IMR-90 (cell line): ENCODE measurements at regions not wholly inside any gene's neighbourhood (a gene's known extent, or its start where the extent isn't known, plus 50 kb on each side); places are given as distances from the start of the nearest gene placed in this dataset.

Experiments used
- ATAC-seq: fragments of 200-7000 bp; cut with Tn5 transposase; 2 replicates; pipeline ENCODE4 v1.9.1; 2020; ENCODE audit warnings: low read depth, mild to moderate bottlenecking, moderate library complexity
- BruUV-seq: library from RNA; stranded (reverse); fragments of 400-500 nt; replicated peaks from 2 replicates; lab custom pipeline; 2021; lab: Mats Ljungman, UMichigan
- CTCF ChIA-PET: fragments of 300-600 bp; formaldehyde crosslinking; extraction: SDS; loops from one replicate; lab custom pipeline; 2021; ENCODE audit warnings: antibody characterized with exemption; lab: Yijun Ruan, JAX
- POLR2A ChIA-PET: fragments of 300-600 bp; sonication (Branson Sonifier 250); formaldehyde crosslinking; loops from one replicate; lab custom pipeline; 2022; ENCODE audit warnings: antibody characterized with exemption; ENCODE audit not compliant: unreplicated experiment; lab: Charles Lee
- DNase-seq: peaks from one replicate; pipeline ENCODE4 v3.0.0; 2013
- H2AFZ ChIP-seq: replicated peaks from 2 replicates; pipeline ENCODE3; 2013; ENCODE audit warnings: low read length, mild to moderate bottlenecking; ENCODE audit not compliant: poor library complexity
- H2AK5ac ChIP-seq: 2 replicates; pipeline ENCODE4 v1.6.1; 2013; ENCODE audit warnings: low read depth, low read length, inconsistent platforms
- H2AK9ac ChIP-seq: replicated peaks from 2 replicates; pipeline ENCODE3; 2013; ENCODE audit warnings: mild to moderate bottlenecking, low read depth, low read length, moderate library complexity; ENCODE audit not compliant: poor library complexity
- H2BK120ac ChIP-seq: 2 replicates; pipeline ENCODE4 v1.6.1; 2013; ENCODE audit warnings: low read depth, low read length, inconsistent platforms
- H2BK15ac ChIP-seq: 3 replicates; pipeline ENCODE4 v1.6.1; 2013; ENCODE audit warnings: low read depth, low read length, inconsistent platforms
- H2BK20ac ChIP-seq: 2 replicates; pipeline ENCODE4 v1.6.1; 2013; ENCODE audit warnings: low read depth, mild to moderate bottlenecking, inconsistent platforms, low read length, moderate library complexity
- H2BK5ac ChIP-seq: 2 replicates; pipeline ENCODE4 v1.6.1; 2013; ENCODE audit warnings: mild to moderate bottlenecking, low read depth, low read length, inconsistent platforms; ENCODE audit not compliant: poor library complexity, severe bottlenecking
- H3K14ac ChIP-seq: replicated peaks from 2 replicates; pipeline ENCODE4 v1.6.1; 2013; ENCODE audit warnings: low read depth, low read length, inconsistent platforms
- H3K18ac ChIP-seq: 2 replicates; pipeline ENCODE4 v1.6.1; 2013; ENCODE audit warnings: low read depth, low read length, control low read depth
- H3K23ac ChIP-seq: 2 replicates; pipeline ENCODE4 v1.6.1; 2013; ENCODE audit warnings: low read depth, low read length, inconsistent platforms
- H3K27ac ChIP-seq: 2 replicates; pipeline ENCODE4 v1.5.1; 2013; ENCODE audit warnings: mild to moderate bottlenecking, control low read depth, low read length; ENCODE audit not compliant: insufficient read depth
- H3K27me3 ChIP-seq: 2 replicates; pipeline ENCODE4 v1.6.1; 2013; ENCODE audit warnings: low read length; ENCODE audit not compliant: control insufficient read depth, insufficient read depth
- H3K36me3 ChIP-seq: 2 replicates; pipeline ENCODE4 v1.6.1; 2013; ENCODE audit warnings: low read length, mixed read lengths; ENCODE audit not compliant: control insufficient read depth, insufficient read depth
- H3K4ac ChIP-seq: 2 replicates; pipeline ENCODE4 v1.6.1; 2013; ENCODE audit warnings: low read depth, low read length, inconsistent platforms
- H3K4me1 ChIP-seq: 2 replicates; pipeline ENCODE4 v1.6.1; 2013; ENCODE audit warnings: low read length, mixed read lengths; ENCODE audit not compliant: control insufficient read depth, insufficient read depth
- H3K4me2 ChIP-seq: 2 replicates; pipeline ENCODE4 v1.6.1; 2013; ENCODE audit warnings: low read depth, mild to moderate bottlenecking, control low read depth, low read length, moderate library complexity
- H3K4me3 ChIP-seq: 2 replicates; pipeline ENCODE4 v1.5.1; 2013; ENCODE audit warnings: low read depth, mild to moderate bottlenecking, control low read depth, low read length, moderate library complexity; ENCODE audit not compliant: insufficient read depth
- H3K56ac ChIP-seq: 2 replicates; pipeline ENCODE4 v1.6.1; 2013; ENCODE audit warnings: low read length, inconsistent platforms; ENCODE audit not compliant: insufficient read depth; ENCODE audit errors: extremely low read depth
- H3K79me1 ChIP-seq, 2 experiments: 2 replicates each; pipeline ENCODE4 v1.6.1; 2013; ENCODE audit warnings: low read length in 2 of 2, inconsistent platforms in 1 of 2, low read depth in 1 of 2
- H3K9ac ChIP-seq: 2 replicates; pipeline ENCODE4 v1.6.1; 2013; ENCODE audit warnings: low read depth, low read length, control low read depth
- H3K9me1 ChIP-seq: 2 replicates; pipeline ENCODE4 v1.6.1; 2013; ENCODE audit warnings: low read length, inconsistent platforms; ENCODE audit not compliant: insufficient read depth
- H3K9me3 ChIP-seq: 2 replicates; pipeline ENCODE4 v1.6.1; 2013; ENCODE audit warnings: low read length; ENCODE audit not compliant: control insufficient read depth, insufficient read depth
- H4K20me1 ChIP-seq: 2 replicates; pipeline ENCODE4 v1.6.1; 2013; ENCODE audit warnings: low read length, inconsistent platforms; ENCODE audit not compliant: insufficient read depth
- H4K5ac ChIP-seq: 2 replicates; pipeline ENCODE4 v1.6.1; 2013; ENCODE audit warnings: mild to moderate bottlenecking, low read depth, low read length, control low read depth
- H4K8ac ChIP-seq, 2 experiments: 2 replicates each; pipeline ENCODE4 v1.6.1; 2013; ENCODE audit warnings: low read depth in 2 of 2, low read length in 2 of 2, control low read depth in 1 of 2, inconsistent platforms in 1 of 2
- H4K91ac ChIP-seq: 2 replicates; pipeline ENCODE4 v1.6.1; 2013; ENCODE audit warnings: low read depth, low read length, inconsistent platforms; ENCODE audit not compliant: insufficient read depth
- BHLHE40 ChIP-seq: fragments of 150-350 bp; IDR thresholded peaks from 2 replicates; pipeline ENCODE4 v1.6.1; 2016; ENCODE audit warnings: mild to moderate bottlenecking, low read depth, low read length
- CHD1 ChIP-seq: IDR thresholded peaks from 2 replicates; pipeline ENCODE4 v1.6.1; 2012; ENCODE audit warnings: low read depth, low read length, improper control_type of control experiment
- FOS ChIP-seq: fragments of 150-350 bp; IDR thresholded peaks from 2 replicates; pipeline ENCODE4 v1.6.1; 2016; ENCODE audit warnings: low read depth, low read length
- MAZ ChIP-seq: IDR thresholded peaks from 2 replicates; pipeline ENCODE4 v1.6.1; 2012; ENCODE audit warnings: low read depth, mild to moderate bottlenecking, low read length, improper control_type of control experiment, moderate library complexity, borderline replicate concordance
- NFE2L2 ChIP-seq: fragments of 150-350 bp; IDR thresholded peaks from 2 replicates; pipeline ENCODE4 v1.6.1; 2016; ENCODE audit warnings: low read depth, mild to moderate bottlenecking, low read length
- POLR2A ChIP-seq: IDR thresholded peaks from 2 replicates; pipeline ENCODE4 v1.6.1; 2012; ENCODE audit warnings: mild to moderate bottlenecking, low read depth, low read length
- RCOR1 ChIP-seq: IDR thresholded peaks from 2 replicates; pipeline ENCODE4 v1.6.1; 2012; ENCODE audit warnings: mild to moderate bottlenecking, low read length, improper control_type of control experiment; ENCODE audit not compliant: insufficient replicate concordance
- RFX5 ChIP-seq: IDR thresholded peaks from 2 replicates; pipeline ENCODE4 v1.8.0; 2012; ENCODE audit warnings: low read depth, mild to moderate bottlenecking, low read length, moderate library complexity
- SMC3 ChIP-seq: fragments of 150-350 bp; IDR thresholded peaks from 2 replicates; pipeline ENCODE4 v1.6.1; 2016; ENCODE audit warnings: low read depth, mild to moderate bottlenecking, antibody characterized with exemption, low read length, moderate library complexity
- dilution Hi-C: fragments of 300-500 bp; cut with HindIII; formaldehyde crosslinking; loops from one replicate; pipeline ENCODE4 v1.14.3; 2018; ENCODE audit warnings: low sequenced_read_pairs; ENCODE audit not compliant: unreplicated experiment
- in situ Hi-C: fragments of 300-500 bp; cut with MboI; formaldehyde crosslinking; loops from 3 replicates; pipeline ENCODE4 v1.14.3; 2019; ENCODE audit warnings: low sequenced_read_pairs, inconsistent platforms, mixed read lengths
- intact Hi-C: fragments of 100-400 bp; cut with micrococcal nuclease; formaldehyde crosslinking; loops from 2 replicates; pipeline ENCODE4 v1.10.0; 2022
- TF ChIP-seq, protein P1 (sequence below): fragments of 150-350 bp; IDR thresholded peaks from 2 replicates; pipeline ENCODE4 v1.6.1; 2017; ENCODE audit warnings: mild to moderate bottlenecking, antibody characterized with exemption, low read length, low read depth
- TF ChIP-seq, protein P2 (sequence below): conservative IDR thresholded peaks from 2 replicates; pipeline ENCODE4 v1.5.1; 2012; ENCODE audit warnings: mild to moderate bottlenecking, low read depth, low read length, improper control_type of control experiment
- TF ChIP-seq, protein P3 (sequence below): fragments of 150-350 bp; IDR thresholded peaks from 2 replicates; pipeline ENCODE4 v1.6.1; 2016; ENCODE audit warnings: low read depth, mild to moderate bottlenecking, low read length, moderate library complexity, borderline replicate concordance

DNA sequence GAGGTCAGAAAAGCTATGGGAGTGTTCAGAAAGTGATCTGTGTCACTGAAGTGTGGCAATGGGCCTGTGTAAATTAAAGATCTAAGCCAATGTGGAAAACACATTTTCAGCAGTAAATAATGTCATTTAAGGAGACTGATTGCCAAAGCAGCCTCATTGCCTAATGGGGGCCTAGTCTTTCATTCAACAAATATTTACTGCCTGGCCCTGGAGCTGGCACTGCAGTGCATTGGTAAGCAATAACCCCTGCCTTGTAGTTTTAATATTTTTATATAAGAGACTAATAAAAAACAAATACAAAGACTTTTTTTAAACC lies 326.6 kb downstream of the BTG1 start:
- CTCF ChIA-PET, result no interaction called here
- Histone ChIP-seq H3K4ac (no peak overlapping the region), H3K18ac (no peak overlapping the region), H3K9ac (no peak overlapping the region), H3K36me3 (no peaks in the 10 kb centered on the region), H3K4me2 (no peak overlapping the region), H3K9me1 (no peaks in the 10 kb centered on the region), H3K79me1 (no peaks in the 10 kb centered on the region), H3K4me3 (no peak overlapping the region), H4K20me1 (no peaks in the 10 kb centered on the region), H3K56ac (no peak overlapping the region), H3K27me3 (no peaks in the 10 kb centered on the region), H4K91ac (no peak overlapping the region), H2BK120ac (no peak overlapping the region), H2AK5ac (no peak overlapping the region), H4K8ac (no peak overlapping the region), H2BK5ac (no peak overlapping the region), H3K4me1 (no peaks in the 10 kb centered on the region), H3K27ac (no peak overlapping the region), H3K14ac (no peak overlapping the region), H2AFZ (no peak overlapping the region), H2BK15ac (no peak overlapping the region), H2BK20ac (no peak overlapping the region), H2AK9ac (no peak overlapping the region), H3K9me3 (peaks cover 2% of the 10 kb centered on the region; the same call in 1 of the 2 replicates), H4K5ac (no peak overlapping the region), H3K23ac (no peak overlapping the region)
- no peak for TF ChIP-seq CHD1
- TF ChIP-seq RFX5, result no peak
- no peak for TF ChIP-seq NFE2L2
- TF ChIP-seq POLR2A, result no peak
- no peak for TF ChIP-seq SMC3
- no peak for TF ChIP-seq RCOR1
- TF ChIP-seq MAZ, result no peak
- TF ChIP-seq, protein P1, sequence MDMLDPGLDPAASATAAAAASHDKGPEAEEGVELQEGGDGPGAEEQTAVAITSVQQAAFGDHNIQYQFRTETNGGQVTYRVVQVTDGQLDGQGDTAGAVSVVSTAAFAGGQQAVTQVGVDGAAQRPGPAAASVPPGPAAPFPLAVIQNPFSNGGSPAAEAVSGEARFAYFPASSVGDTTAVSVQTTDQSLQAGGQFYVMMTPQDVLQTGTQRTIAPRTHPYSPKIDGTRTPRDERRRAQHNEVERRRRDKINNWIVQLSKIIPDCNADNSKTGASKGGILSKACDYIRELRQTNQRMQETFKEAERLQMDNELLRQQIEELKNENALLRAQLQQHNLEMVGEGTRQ, result no peak
- TF ChIP-seq FOS, result no peak
- TF ChIP-seq, protein P2, sequence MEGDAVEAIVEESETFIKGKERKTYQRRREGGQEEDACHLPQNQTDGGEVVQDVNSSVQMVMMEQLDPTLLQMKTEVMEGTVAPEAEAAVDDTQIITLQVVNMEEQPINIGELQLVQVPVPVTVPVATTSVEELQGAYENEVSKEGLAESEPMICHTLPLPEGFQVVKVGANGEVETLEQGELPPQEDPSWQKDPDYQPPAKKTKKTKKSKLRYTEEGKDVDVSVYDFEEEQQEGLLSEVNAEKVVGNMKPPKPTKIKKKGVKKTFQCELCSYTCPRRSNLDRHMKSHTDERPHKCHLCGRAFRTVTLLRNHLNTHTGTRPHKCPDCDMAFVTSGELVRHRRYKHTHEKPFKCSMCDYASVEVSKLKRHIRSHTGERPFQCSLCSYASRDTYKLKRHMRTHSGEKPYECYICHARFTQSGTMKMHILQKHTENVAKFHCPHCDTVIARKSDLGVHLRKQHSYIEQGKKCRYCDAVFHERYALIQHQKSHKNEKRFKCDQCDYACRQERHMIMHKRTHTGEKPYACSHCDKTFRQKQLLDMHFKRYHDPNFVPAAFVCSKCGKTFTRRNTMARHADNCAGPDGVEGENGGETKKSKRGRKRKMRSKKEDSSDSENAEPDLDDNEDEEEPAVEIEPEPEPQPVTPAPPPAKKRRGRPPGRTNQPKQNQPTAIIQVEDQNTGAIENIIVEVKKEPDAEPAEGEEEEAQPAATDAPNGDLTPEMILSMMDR, result no peak
- no peak for TF ChIP-seq BHLHE40
- TF ChIP-seq, protein P3, sequence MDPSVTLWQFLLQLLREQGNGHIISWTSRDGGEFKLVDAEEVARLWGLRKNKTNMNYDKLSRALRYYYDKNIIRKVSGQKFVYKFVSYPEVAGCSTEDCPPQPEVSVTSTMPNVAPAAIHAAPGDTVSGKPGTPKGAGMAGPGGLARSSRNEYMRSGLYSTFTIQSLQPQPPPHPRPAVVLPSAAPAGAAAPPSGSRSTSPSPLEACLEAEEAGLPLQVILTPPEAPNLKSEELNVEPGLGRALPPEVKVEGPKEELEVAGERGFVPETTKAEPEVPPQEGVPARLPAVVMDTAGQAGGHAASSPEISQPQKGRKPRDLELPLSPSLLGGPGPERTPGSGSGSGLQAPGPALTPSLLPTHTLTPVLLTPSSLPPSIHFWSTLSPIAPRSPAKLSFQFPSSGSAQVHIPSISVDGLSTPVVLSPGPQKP, result no peak
- DNase-seq (no peak), ATAC-seq (no peak)
- in situ Hi-C loops, result loop anchor here (10.0 kb wide), 1 partner anchor 746 kb away; no protein-coding TSS in a partner anchor
- no TSS peak for BruUV-seq
- POLR2A ChIA-PET, result no interaction called here
- intact Hi-C loops, result loop anchor here (10.0 kb wide), 2 partner anchors 246 to 836 kb away; no protein-coding TSS in a partner anchor
- dilution Hi-C loops, result no loop called here
